NAMALWA (cell line): ENCODE measurements at regions not wholly inside any gene's neighbourhood (a gene's known extent, or its start where the extent isn't known, plus 50 kb on each side); places are given as distances from the start of the nearest gene placed in this dataset.

Experiments used
- DNase-seq: peaks from one replicate; pipeline ENCODE4 v3.0.0-alpha.2; 2015; ENCODE audit warnings: low spot score

GRCh38 chr17:33352526-33352925 is 59.4 kb upstream of the ASIC2 start:
- no peak for DNase-seq

- no peak for DNase-seq
Measured at GRCh38 chr17:33356266-33356665, 63.2 kb upstream of the ASIC2 start.

GRCh38 chr17:33363475-33363874 is 70.4 kb upstream of the ASIC2 start:
- DNase-seq, result no peak

GRCh38 chr17:33366960-33367359 is 73.9 kb upstream of the ASIC2 start:
- no peak for DNase-seq

- no peak for DNase-seq
Measured at GRCh38 chr17:33369149-33369548, 76.1 kb upstream of the ASIC2 start.

- DNase-seq, result no peak
Measured at GRCh38 chr17:33369876-33370275, 76.8 kb upstream of the ASIC2 start.

- no peak for DNase-seq
Measured at GRCh38 chr17:33370401-33370800, 77.3 kb upstream of the ASIC2 start.

GRCh38 chr17:33371377-33371776 is 78.3 kb upstream of the ASIC2 start:
- no peak for DNase-seq

GRCh38 chr17:33373273-33373672 is 80.2 kb upstream of the ASIC2 start:
- no peak for DNase-seq

GRCh38 chr17:33375103-33375502 is 82.0 kb upstream of the ASIC2 start:
- no peak for DNase-seq

GRCh38 chr17:33375783-33376182 is 82.7 kb upstream of the ASIC2 start:
- DNase-seq, result no peak

GRCh38 chr17:33377837-33378595 is 84.9 kb upstream of the ASIC2 start:
- no peak for DNase-seq

- DNase-seq, result no peak
Measured at GRCh38 chr17:33381201-33381600, 88.1 kb upstream of the ASIC2 start.

- no peak for DNase-seq
Measured at GRCh38 chr17:33383488-33384023, 90.5 kb upstream of the ASIC2 start.

- DNase-seq, result no peak
Measured at GRCh38 chr17:33385133-33385532, 92.0 kb upstream of the ASIC2 start.

GRCh38 chr17:33385713-33386112 is 92.6 kb upstream of the ASIC2 start:
- no peak for DNase-seq

GRCh38 chr17:33387406-33387805 is 94.3 kb upstream of the ASIC2 start:
- DNase-seq, result no peak

- DNase-seq, result no peak
Measured at GRCh38 chr17:33389504-33390135, 96.5 kb upstream of the ASIC2 start.

- DNase-seq, result no peak
Measured at GRCh38 chr17:33390479-33391176, 97.5 kb upstream of the ASIC2 start.

- no peak for DNase-seq
Measured at GRCh38 chr17:33396818-33397217, 103.7 kb upstream of the ASIC2 start.

GRCh38 chr17:33398386-33398785 is 105.3 kb upstream of the ASIC2 start:
- DNase-seq, result no peak

- DNase-seq, result no peak
Measured at GRCh38 chr17:33401249-33401648, 108.2 kb upstream of the ASIC2 start.

GRCh38 chr17:33403194-33403593 is 110.1 kb upstream of the ASIC2 start:
- DNase-seq, result no peak
